Brain microvascular endothelial cell (primary cell): ENCODE measurements at regions not wholly inside any gene's neighbourhood (a gene's known extent, or its start where the extent isn't known, plus 50 kb on each side); places are given as distances from the start of the nearest gene placed in this dataset.

Experiments
- DNase-seq: peaks from one replicate; pipeline ENCODE4 v3.0.0-alpha.2; 2020
- H3K27ac ChIP-seq: fragments of 250-450 bp; sonication (Bioruptor Pico); 2 replicates; pipeline ENCODE4 v1.5.1; 2020; ENCODE audit warnings: mild to moderate bottlenecking, moderate library complexity
- H3K27me3 ChIP-seq: fragments of 250-450 bp; sonication (Bioruptor Pico); replicated peaks from 2 replicates; pipeline ENCODE4 v1.5.1; 2020; ENCODE audit warnings: mild to moderate bottlenecking
- H3K36me3 ChIP-seq: fragments of 250-450 bp; sonication (Bioruptor Pico); replicated peaks from 2 replicates; pipeline ENCODE4 v1.5.1; 2020; ENCODE audit warnings: mild to moderate bottlenecking
- H3K4me3 ChIP-seq: 2 replicates; pipeline ENCODE4 v1.5.1; 2011; ENCODE audit warnings: low read depth, mild to moderate bottlenecking, control low read depth, low read length, moderate library complexity
- CTCF ChIP-seq: IDR thresholded peaks from 2 replicates; pipeline ENCODE4 v1.5.1; 2011; ENCODE audit warnings: low read depth, mild to moderate bottlenecking, moderate library complexity, low read length, control low read depth, inconsistent platforms; ENCODE audit errors: missing control alignments
- in situ Hi-C: cut with HindIII; loops from 2 replicates; pipeline ENCODE4 v1.10.0; 2017; ENCODE audit warnings: low sequenced_read_pairs, low pct_ligation_motif_present

GRCh38 chr11:111123463-111124398, 121.8 kb upstream of the POU2AF2 start:
- H3K36me3 ChIP-seq, result no peaks in the 10 kb centered on the region

GRCh38 chr11:111120696-111121302, 124.7 kb upstream of the POU2AF2 start:
- Histone ChIP-seq H3K27ac (no peak overlapping the region), H3K27me3 (no peaks in the 10 kb centered on the region), H3K36me3 (no peaks in the 10 kb centered on the region), H3K4me3 (no peak overlapping the region)
- in situ Hi-C loops, result no loop called here
- no peak for DNase-seq
- TF ChIP-seq CTCF, result no peak

More at GRCh38 chr11:111123463-111124398, 121.8 kb upstream of the POU2AF2 start:
- in situ Hi-C loops, result no loop called here
- H3K27me3 ChIP-seq, result no peaks in the 10 kb centered on the region
- H3K4me3 ChIP-seq, result no peak overlapping the region
- no peak for TF ChIP-seq CTCF
- DNase-seq, result no peak
- H3K27ac ChIP-seq, result no peak overlapping the region

- Histone ChIP-seq H3K27me3 (no peaks in the 10 kb centered on the region), H3K36me3 (no peaks in the 10 kb centered on the region), H3K27ac (no peak overlapping the region), H3K4me3 (no peak overlapping the region)
- DNase-seq, result no peak
- in situ Hi-C loops, result no loop called here
- TF ChIP-seq CTCF, result no peak
These were observed 125.4 kb upstream of the POU2AF2 start for GRCh38 chr11:111120161-111120560.

GRCh38 chr11:111119751-111120150, 125.8 kb upstream of the POU2AF2 start:
- H3K27ac ChIP-seq, result no peak overlapping the region
- TF ChIP-seq CTCF, result no peak
- no peaks in the 10 kb centered on the region for H3K27me3 ChIP-seq
- no peak overlapping the region for H3K4me3 ChIP-seq
- no peak for DNase-seq
- in situ Hi-C loops, result no loop called here
- H3K36me3 ChIP-seq, result no peaks in the 10 kb centered on the region

GRCh38 chr11:111115890-111116289, 129.6 kb upstream of the POU2AF2 start:
- no peak overlapping the region for H3K4me3 ChIP-seq
- H3K27ac ChIP-seq, result no peak overlapping the region
- in situ Hi-C loops, result no loop called here
- no peak for TF ChIP-seq CTCF
- no peaks in the 10 kb centered on the region for H3K27me3 ChIP-seq
- H3K36me3 ChIP-seq, result no peaks in the 10 kb centered on the region
- DNase-seq, result no peak
